Right atrium auricular region (tissue), 2 donors: ENCODE measurements at regions not wholly inside any gene's neighbourhood (a gene's known extent, or its start where the extent isn't known, plus 50 kb on each side); places are given as distances from the start of the nearest gene placed in this dataset.
A peak's percentile ranks its signal among the peaks of the same experiment; 100 is the strongest.

Source experiments
- DNase-seq: peaks from one replicate; pipeline ENCODE4 v3.0.0-alpha.2; 2019; ENCODE audit warnings: low spot score
- H3K27ac ChIP-seq, 2 donors: fragments of 200-600 bp; sonication (generic); 1 replicate in 1 of 2; 2 replicates in 1 of 2; pipeline ENCODE4 v1.5.1; 2016 to 2019
- H3K27me3 ChIP-seq, 2 donors: fragments of 200-600 bp; sonication (generic); one replicate each; pipeline versions ENCODE4 v1.5.1 to v1.6.0; 2017 to 2019
- H3K36me3 ChIP-seq: fragments of 200-600 bp; sonication (generic); one replicate; pipeline ENCODE4 v1.5.1; 2016
- H3K4me1 ChIP-seq, 2 donors: fragments of 200-600 bp; sonication (generic); one replicate each; pipeline versions ENCODE4 v1.5.1 to v1.6.0; 2017 to 2019
- H3K4me3 ChIP-seq, 2 donors: fragments of 200-600 bp; sonication (generic); 1 replicate in 1 of 2; 2 replicates in 1 of 2; pipeline ENCODE4 v1.5.1; 2017 to 2019; ENCODE audit warnings: mild to moderate bottlenecking in 1 of 2, moderate library complexity in 1 of 2
- H3K9me3 ChIP-seq, 2 donors: fragments of 200-600 bp; sonication (generic); one replicate each; pipeline ENCODE4 v1.5.1; 2019
- TF ChIP-seq, protein P1 (sequence below), 2 donors: fragments of 200-600 bp; sonication (generic); IDR thresholded peaks; one replicate each; pipeline ENCODE4 v1.5.1; 2019; ENCODE audit warnings: antibody characterized with exemption in 2 of 2

GRCh38 chr13:59345311-59345710 lies 818.4 kb downstream of the DIAPH3 start:
- Histone ChIP-seq H3K36me3 (no peaks in the 10 kb centered on the region), H3K4me1 (peaks cover 0 to 43% of the 10 kb centered on the region in 2 donors)

DNA sequence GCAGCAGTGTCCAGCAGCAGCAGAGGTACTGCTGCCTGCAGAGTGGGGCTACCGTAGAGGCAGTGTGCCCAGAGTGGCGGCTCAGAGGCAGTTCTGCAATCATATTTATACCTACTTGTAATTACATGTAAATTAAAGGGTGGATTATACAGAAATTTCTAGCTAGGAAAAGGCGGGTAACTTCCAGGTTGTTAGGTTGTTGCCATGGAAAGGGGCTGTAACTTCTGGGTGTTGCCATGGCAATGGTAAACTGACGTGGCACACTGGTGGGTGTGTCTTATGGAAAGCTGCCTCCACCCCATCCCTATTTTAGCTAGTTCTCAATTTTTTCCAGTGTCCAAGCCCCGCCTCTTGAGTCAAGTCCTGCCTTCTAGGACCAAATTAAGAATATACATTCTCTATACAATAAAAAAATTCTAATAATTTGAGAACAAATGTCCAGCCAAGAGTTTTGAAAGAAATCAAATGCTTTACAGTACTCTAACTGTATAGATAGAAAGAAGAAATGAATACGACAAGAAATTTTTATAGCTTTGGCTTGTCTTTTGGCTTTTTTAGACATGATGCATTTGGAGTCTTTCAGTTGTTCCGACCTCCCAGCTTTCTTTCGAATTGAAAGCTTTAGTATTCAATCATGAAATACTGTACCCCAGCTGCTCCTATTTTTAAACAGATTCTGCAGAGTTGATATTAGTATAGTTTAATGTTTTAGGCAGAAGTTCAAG lies 816.6 kb downstream of the DIAPH3 start:
- no peaks in the 10 kb centered on the region for H3K9me3 ChIP-seq
- H3K36me3 ChIP-seq: no peaks in the 10 kb centered on the region
- DNase-seq: no peak
- no peak overlapping the region for H3K4me3 ChIP-seq
- TF ChIP-seq, protein P1, sequence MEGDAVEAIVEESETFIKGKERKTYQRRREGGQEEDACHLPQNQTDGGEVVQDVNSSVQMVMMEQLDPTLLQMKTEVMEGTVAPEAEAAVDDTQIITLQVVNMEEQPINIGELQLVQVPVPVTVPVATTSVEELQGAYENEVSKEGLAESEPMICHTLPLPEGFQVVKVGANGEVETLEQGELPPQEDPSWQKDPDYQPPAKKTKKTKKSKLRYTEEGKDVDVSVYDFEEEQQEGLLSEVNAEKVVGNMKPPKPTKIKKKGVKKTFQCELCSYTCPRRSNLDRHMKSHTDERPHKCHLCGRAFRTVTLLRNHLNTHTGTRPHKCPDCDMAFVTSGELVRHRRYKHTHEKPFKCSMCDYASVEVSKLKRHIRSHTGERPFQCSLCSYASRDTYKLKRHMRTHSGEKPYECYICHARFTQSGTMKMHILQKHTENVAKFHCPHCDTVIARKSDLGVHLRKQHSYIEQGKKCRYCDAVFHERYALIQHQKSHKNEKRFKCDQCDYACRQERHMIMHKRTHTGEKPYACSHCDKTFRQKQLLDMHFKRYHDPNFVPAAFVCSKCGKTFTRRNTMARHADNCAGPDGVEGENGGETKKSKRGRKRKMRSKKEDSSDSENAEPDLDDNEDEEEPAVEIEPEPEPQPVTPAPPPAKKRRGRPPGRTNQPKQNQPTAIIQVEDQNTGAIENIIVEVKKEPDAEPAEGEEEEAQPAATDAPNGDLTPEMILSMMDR (IDR thresholded peaks at IDR 0.05): no peak
- peaks cover 0 to 34% of the 10 kb centered on the region in 2 donors for H3K4me1 ChIP-seq
- peak overlapping the region in 1 of 2 donors; percentile 85 for H3K27ac ChIP-seq
- no peaks in the 10 kb centered on the region for H3K27me3 ChIP-seq

More at GRCh38 chr13:59345311-59345710, 818.4 kb downstream of the DIAPH3 start:
- Histone ChIP-seq H3K27ac (peak overlapping the region; percentile 47 to 85), H3K4me3 (no peak overlapping the region), H3K9me3 (no peaks in the 10 kb centered on the region), H3K27me3 (no peaks in the 10 kb centered on the region)
- DNase-seq: peak; percentile 82
- TF ChIP-seq, protein P1 (IDR thresholded peaks at IDR 0.05): no peak

DNA sequence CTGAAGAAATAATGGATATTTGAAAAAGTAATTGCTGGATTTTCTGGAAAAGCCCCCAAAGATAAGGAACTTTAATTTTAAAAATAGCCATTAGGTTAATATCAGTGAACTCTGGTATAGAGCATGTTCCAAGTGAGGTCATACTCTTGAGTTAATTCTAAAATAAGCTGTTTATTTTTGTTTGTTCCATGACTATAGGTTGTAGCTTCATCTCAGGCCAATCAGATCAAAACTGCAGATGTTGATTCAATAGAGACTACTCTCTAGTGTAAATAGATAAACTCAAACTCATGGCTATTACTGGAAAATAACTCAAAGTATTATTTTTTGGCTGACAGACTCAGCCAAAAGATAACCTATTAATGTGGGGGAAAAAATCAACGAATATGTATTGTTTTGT lies 815.1 kb downstream of the DIAPH3 start:
- no peak overlapping the region for H3K27ac ChIP-seq

GRCh38 chr13:59352600-59352999 lies 811.1 kb downstream of the DIAPH3 start:
- Histone ChIP-seq H3K9me3 (no peaks in the 10 kb centered on the region), H3K4me3 (no peak overlapping the region), H3K27ac (no peak overlapping the region), H3K36me3 (no peaks in the 10 kb centered on the region), H3K4me1 (no peaks in the 10 kb centered on the region), H3K27me3 (no peaks in the 10 kb centered on the region)
- DNase-seq: no peak
- TF ChIP-seq, protein P1 (IDR thresholded peaks at IDR 0.05): no peak

More for the DNA sequence above, 815.1 kb downstream of the DIAPH3 start:
- Histone ChIP-seq H3K9me3 (no peaks in the 10 kb centered on the region), H3K4me3 (no peak overlapping the region), H3K27me3 (no peaks in the 10 kb centered on the region), H3K36me3 (no peaks in the 10 kb centered on the region), H3K4me1 (peaks cover 0 to 25% of the 10 kb centered on the region in 2 donors)
- no peak for DNase-seq
- TF ChIP-seq, protein P1 (IDR thresholded peaks at IDR 0.05): no peak

DNA sequence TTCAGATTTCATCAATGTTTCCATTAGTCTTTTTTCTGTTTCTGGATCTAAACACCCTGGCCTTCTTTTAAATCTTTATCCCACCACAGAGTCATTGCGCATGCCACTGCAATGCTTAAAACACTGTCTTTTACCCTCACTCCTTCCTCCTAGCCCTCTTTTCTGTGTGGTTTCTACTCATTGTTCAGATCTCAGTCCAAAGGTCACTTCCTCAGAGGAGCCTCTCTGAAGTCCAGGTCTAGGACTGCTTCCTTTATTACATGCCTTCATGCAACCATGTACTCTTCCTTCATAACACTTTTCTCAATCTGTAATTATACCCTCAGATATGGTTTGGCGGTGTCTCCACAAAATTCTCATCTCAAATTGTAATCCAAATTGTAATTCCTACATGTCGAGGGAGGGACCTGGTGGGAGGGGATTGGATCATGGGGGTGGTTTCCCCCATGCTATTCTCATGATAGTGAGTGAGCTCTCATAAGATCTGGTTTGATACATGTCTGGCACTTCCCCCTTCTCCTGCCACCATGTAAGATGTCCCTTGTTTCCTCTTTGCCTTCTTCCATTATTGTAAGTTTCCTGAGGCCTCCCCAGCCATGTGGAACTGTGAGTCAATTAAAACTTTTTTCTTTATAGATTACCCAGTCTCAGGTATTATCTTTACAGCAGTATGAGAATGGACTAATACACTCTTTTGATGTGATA lies 808.9 kb downstream of the DIAPH3 start:
- H3K27ac ChIP-seq: no peak overlapping the region
- TF ChIP-seq, protein P1 (IDR thresholded peaks at IDR 0.05): no peak
- no peaks in the 10 kb centered on the region for H3K9me3 ChIP-seq
- DNase-seq: no peak
- no peak overlapping the region for H3K4me3 ChIP-seq
- no peaks in the 10 kb centered on the region for H3K27me3 ChIP-seq
- no peaks in the 10 kb centered on the region for H3K36me3 ChIP-seq
- H3K4me1 ChIP-seq: no peaks in the 10 kb centered on the region
